ENCODE measurements at regions not wholly inside any gene's neighbourhood (a gene's known extent, or its start where the extent isn't known, plus 50 kb on each side); places are given as distances from the start of the nearest gene placed in this dataset.

GRCh38 chr2:95695613-95696012 is 103.8 kb downstream of the TRIM43 start:
- TF ChIP-seq, protein P1, sequence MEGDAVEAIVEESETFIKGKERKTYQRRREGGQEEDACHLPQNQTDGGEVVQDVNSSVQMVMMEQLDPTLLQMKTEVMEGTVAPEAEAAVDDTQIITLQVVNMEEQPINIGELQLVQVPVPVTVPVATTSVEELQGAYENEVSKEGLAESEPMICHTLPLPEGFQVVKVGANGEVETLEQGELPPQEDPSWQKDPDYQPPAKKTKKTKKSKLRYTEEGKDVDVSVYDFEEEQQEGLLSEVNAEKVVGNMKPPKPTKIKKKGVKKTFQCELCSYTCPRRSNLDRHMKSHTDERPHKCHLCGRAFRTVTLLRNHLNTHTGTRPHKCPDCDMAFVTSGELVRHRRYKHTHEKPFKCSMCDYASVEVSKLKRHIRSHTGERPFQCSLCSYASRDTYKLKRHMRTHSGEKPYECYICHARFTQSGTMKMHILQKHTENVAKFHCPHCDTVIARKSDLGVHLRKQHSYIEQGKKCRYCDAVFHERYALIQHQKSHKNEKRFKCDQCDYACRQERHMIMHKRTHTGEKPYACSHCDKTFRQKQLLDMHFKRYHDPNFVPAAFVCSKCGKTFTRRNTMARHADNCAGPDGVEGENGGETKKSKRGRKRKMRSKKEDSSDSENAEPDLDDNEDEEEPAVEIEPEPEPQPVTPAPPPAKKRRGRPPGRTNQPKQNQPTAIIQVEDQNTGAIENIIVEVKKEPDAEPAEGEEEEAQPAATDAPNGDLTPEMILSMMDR (IDR thresholded peaks at IDR 0.05; ENCODE audit: insufficient read depth, low read length, poor library complexity, severe bottlenecking), result no peak
- TF ChIP-seq EZH2phosphoT487 (conservative IDR thresholded peaks at IDR 0.05; ENCODE audit: low read length), result no peak
